GM21717 (cell line): ENCODE measurements at regions not wholly inside any gene's neighbourhood (a gene's known extent, or its start where the extent isn't known, plus 50 kb on each side); places are given as distances from the start of the nearest gene placed in this dataset.
"Not testable (repeated sequence)": the region's sequence is repeated elsewhere in the genome, so short reads cannot be mapped to it uniquely, and the experiment has no call there.

Experiments
- ATAC-seq: cut with Tn5 transposase; IDR thresholded peaks from one replicate; pipeline ENCODE4 v1.9.1; 2021; ENCODE audit warnings: mild to moderate bottlenecking, moderate library complexity; ENCODE audit not compliant: unreplicated experiment

GRCh38 chr5:15344954-15345353, 155.0 kb upstream of the FBXL7 start:
- ATAC-seq: no peak

- no peak for ATAC-seq
Measured at GRCh38 chr5:15338546-15338945, 161.4 kb upstream of the FBXL7 start.

- no peak for ATAC-seq
Measured at GRCh38 chr5:15334551-15335266, 165.3 kb upstream of the FBXL7 start.

GRCh38 chr5:15333091-15333490, 166.9 kb upstream of the FBXL7 start:
- ATAC-seq: no peak

- ATAC-seq: no peak
Measured at GRCh38 chr5:15326932-15327331, 173.0 kb upstream of the FBXL7 start.

GRCh38 chr5:15326471-15326870, 173.5 kb upstream of the FBXL7 start:
- no peak for ATAC-seq

GRCh38 chr5:15322421-15322820, 177.6 kb upstream of the FBXL7 start:
- ATAC-seq: no peak

GRCh38 chr5:15321776-15322175, 178.2 kb upstream of the FBXL7 start:
- no peak for ATAC-seq

- ATAC-seq: no peak
Measured at GRCh38 chr5:15320871-15321270, 179.1 kb upstream of the FBXL7 start.

GRCh38 chr5:15304914-15305834, 194.8 kb upstream of the FBXL7 start:
- no peak for ATAC-seq

- ATAC-seq: no peak
Measured at GRCh38 chr5:15304066-15304731, 195.8 kb upstream of the FBXL7 start.

- ATAC-seq: no peak
Measured at GRCh38 chr5:15300141-15300540, 199.8 kb upstream of the FBXL7 start.

GRCh38 chr5:15290953-15291352, 209.0 kb upstream of the FBXL7 start:
- no peak for ATAC-seq

- ATAC-seq: no peak
Measured at GRCh38 chr5:15286650-15287049, 213.3 kb upstream of the FBXL7 start.

GRCh38 chr5:15285901-15286583, 213.9 kb upstream of the FBXL7 start:
- no peak for ATAC-seq

- no peak for ATAC-seq
Measured at GRCh38 chr5:15284706-15285105, 215.3 kb upstream of the FBXL7 start.

- no peak for ATAC-seq
Measured at GRCh38 chr5:15283076-15283475, 216.9 kb upstream of the FBXL7 start.

GRCh38 chr5:15282611-15283010, 217.4 kb upstream of the FBXL7 start:
- no peak for ATAC-seq

GRCh38 chr5:15271596-15271995, 228.4 kb upstream of the FBXL7 start:
- ATAC-seq: not testable (repeated sequence)

- no peak for ATAC-seq
Measured at GRCh38 chr5:15267966-15268365, 232.0 kb upstream of the FBXL7 start.

GRCh38 chr5:15266841-15267240, 233.1 kb upstream of the FBXL7 start:
- ATAC-seq: no peak
